ENCODE measurements at regions not wholly inside any gene's neighbourhood (a gene's known extent, or its start where the extent isn't known, plus 50 kb on each side); places are given as distances from the start of the nearest gene placed in this dataset.

GRCh38 chr14:45332360-45332988 lies 79.5 kb upstream of the MIS18BP1 start:
- no peak for FAIRE-seq

DNA sequence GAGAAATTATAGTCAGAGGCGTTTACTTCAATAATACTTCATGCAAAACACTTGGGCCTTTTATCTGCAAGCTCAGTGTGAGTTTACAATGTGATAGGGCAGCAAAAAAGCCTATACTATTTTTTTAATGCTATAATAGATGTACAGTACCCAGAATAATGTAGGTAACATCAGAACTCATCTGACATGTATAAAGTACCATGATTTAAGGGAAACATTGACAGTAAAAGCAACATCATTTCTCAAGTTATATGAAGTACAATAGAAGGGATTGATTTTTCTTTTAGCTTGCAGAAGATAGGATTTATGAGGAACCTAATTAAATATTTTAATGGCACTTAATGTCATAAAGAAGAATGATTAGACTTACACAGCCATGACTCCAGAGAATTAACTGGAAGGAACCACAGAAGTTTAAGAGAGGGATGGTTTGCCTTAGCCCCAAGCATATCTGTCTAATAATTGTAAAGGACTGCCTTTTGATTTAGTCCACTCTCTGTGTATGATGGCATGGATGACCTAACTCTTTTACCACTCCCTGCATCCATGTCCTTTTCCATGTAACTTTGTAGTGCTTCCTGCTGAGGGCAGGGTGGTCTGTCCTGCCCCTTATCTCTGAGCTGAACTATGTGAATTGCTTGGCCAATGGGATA lies 55.9 kb upstream of the MIS18BP1 start:
- no peak for FAIRE-seq

All from endometrium (tissue), 2 donors.